Astrocyte of the spinal cord (primary cell): ENCODE measurements at regions not wholly inside any gene's neighbourhood (a gene's known extent, or its start where the extent isn't known, plus 50 kb on each side); places are given as distances from the start of the nearest gene placed in this dataset.
"Not testable (repeated sequence)": the region's sequence is repeated elsewhere in the genome, so short reads cannot be mapped to it uniquely, and the experiment has no call there.

Source experiments
- DNase-seq: peaks from one replicate; pipeline ENCODE4 v3.0.0; 2011; ENCODE audit warnings: low read depth, low spot score
- H3K4me3 ChIP-seq: 2 replicates; pipeline ENCODE4 v1.5.1; 2011; ENCODE audit warnings: low read depth, mild to moderate bottlenecking, low read length, moderate library complexity
- in situ Hi-C: cut with HindIII; loops from 2 replicates; pipeline ENCODE4 v1.10.0; 2017; ENCODE audit warnings: low sequenced_read_pairs
- TF ChIP-seq, protein P1 (sequence below): IDR thresholded peaks from 2 replicates; pipeline ENCODE4 v1.5.1; 2012; ENCODE audit warnings: low read depth, mild to moderate bottlenecking, low read length, inconsistent platforms

DNA sequence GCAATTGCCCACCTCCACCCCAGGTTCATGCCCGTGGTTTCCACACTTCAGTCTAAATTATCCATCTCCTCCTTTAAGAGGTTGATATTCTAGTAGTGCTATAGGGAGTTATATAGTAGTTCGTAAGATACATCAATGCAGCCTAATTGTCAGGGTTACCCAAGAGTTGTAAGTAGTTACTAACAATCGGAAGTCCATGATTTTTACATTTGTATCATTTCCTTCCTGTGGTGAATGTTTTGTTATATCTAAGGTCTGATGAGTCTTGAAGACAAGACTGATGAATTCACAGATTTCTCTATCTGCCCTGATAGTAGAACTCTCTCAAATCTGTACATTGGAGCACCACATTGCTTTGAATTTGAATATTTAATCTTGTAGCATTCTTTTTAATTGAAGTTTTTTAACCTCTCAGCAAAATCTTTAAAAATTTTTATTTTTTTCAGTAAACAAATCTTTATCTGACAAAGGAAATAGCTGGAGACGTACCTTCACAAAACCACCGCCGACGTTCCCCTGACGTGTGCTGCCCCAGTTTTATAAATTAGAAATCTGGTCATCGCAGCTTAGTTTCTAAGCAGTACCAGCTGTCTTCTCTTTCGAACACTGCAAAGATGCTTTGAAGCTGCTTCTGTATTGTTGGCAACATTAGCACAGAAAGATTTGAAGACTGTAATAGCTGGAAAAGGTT lies 264.5 kb downstream of the SOCS6 start:
- no peak overlapping the region for H3K4me3 ChIP-seq
- in situ Hi-C loops, result no loop called here
- DNase-seq, result no peak
- TF ChIP-seq, protein P1, sequence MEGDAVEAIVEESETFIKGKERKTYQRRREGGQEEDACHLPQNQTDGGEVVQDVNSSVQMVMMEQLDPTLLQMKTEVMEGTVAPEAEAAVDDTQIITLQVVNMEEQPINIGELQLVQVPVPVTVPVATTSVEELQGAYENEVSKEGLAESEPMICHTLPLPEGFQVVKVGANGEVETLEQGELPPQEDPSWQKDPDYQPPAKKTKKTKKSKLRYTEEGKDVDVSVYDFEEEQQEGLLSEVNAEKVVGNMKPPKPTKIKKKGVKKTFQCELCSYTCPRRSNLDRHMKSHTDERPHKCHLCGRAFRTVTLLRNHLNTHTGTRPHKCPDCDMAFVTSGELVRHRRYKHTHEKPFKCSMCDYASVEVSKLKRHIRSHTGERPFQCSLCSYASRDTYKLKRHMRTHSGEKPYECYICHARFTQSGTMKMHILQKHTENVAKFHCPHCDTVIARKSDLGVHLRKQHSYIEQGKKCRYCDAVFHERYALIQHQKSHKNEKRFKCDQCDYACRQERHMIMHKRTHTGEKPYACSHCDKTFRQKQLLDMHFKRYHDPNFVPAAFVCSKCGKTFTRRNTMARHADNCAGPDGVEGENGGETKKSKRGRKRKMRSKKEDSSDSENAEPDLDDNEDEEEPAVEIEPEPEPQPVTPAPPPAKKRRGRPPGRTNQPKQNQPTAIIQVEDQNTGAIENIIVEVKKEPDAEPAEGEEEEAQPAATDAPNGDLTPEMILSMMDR, result no peak

DNA sequence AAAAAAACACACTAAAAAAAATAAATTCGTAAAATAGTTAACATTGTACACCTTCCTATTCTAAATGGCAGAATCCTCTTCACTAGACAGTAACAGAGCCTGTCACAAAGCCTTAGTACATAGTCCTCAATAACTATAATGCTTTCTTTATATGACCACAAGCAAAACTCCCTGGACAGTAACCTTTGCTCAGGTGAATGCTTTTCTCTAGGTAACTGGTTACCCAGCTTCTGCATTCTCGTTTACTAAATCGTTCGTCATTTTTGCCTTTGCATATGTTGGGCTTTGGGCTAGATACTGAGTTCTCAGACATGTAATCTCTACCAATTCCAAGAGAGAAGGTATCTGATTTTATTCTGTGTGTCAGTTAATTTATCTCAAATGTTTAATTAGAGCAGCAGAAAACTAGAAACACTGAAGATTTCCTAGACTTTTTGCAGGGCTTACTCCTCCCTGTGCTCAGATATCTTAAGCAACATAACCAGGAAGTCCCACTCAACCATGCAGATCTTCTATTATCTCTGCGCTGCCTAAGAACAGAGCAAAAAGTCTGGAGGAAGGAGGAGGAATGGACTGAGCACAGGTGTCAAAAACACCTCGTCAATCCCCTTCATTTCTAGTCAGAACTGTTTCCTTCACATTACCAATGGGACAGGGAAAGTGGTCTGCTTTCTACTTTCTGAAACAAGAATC lies 247.7 kb downstream of the SOCS6 start:
- TF ChIP-seq, protein P1, result no peak
- in situ Hi-C loops, result no loop called here
- DNase-seq, result no peak

DNA sequence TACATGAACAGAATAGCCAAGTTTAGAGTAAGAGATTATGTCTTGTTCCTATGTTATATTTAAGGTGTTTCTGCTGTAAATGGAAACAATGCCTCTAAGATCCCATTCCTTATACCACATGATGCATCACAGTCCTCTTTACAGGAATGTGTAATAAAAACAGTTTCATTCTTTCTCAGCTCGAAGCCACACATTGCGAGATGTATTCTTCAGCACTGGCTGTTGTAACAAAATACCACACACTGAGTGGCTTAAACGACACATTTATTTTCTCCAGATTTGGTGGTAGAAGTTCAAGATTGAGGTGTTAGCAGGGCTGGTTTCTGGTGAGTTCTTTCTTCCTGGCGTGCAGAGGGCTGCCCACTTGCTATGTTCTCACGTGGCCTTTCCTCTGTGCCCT lies 246.2 kb downstream of the SOCS6 start:
- TF ChIP-seq, protein P1, result no peak
- in situ Hi-C loops, result no loop called here
- H3K4me3 ChIP-seq, result no peak overlapping the region
- DNase-seq, result no peak

More for the DNA sequence above, 247.7 kb downstream of the SOCS6 start:
- H3K4me3 ChIP-seq, result no peak overlapping the region

DNA sequence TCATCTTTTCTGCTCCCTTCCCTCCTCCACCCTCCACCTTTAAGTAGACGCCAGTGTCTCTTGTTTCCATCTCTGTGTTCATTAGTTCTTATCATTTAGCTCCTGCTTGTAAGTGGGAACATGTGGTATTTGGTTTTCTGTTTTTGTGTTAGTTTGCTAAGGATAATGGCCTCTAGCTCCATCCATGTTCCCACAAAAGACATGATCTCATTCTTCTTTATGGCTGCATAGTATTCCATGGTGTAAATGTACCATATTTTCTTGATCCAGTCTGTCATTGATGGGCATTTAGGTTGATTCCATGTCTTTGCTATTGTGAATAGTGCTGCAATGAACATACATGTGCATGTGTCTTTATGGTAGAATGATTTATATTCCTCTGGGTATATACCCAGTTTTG lies 236.5 kb downstream of the SOCS6 start:
- DNase-seq, H3K4me3 ChIP-seq, in situ Hi-C loops: not testable (repeated sequence)

DNA sequence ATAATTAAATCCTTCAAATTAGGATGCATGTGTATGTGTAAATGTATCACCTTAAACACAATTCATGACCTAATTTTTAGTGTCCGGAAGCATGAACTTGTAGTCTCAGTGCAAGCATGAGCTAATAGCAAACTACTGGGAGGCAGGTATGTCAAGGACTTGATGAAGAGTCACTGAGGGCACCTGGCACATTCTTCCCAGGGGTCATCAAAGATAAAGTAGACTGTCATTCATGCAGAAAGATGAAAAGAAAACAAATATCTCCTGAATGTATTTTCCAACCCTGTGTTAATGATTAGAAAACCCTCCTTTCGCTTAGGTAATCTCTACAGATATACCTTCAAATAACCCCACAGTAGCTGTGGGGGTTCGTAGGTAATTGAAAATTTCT lies 234.9 kb downstream of the SOCS6 start:
- TF ChIP-seq, protein P1, result no peak

DNA sequence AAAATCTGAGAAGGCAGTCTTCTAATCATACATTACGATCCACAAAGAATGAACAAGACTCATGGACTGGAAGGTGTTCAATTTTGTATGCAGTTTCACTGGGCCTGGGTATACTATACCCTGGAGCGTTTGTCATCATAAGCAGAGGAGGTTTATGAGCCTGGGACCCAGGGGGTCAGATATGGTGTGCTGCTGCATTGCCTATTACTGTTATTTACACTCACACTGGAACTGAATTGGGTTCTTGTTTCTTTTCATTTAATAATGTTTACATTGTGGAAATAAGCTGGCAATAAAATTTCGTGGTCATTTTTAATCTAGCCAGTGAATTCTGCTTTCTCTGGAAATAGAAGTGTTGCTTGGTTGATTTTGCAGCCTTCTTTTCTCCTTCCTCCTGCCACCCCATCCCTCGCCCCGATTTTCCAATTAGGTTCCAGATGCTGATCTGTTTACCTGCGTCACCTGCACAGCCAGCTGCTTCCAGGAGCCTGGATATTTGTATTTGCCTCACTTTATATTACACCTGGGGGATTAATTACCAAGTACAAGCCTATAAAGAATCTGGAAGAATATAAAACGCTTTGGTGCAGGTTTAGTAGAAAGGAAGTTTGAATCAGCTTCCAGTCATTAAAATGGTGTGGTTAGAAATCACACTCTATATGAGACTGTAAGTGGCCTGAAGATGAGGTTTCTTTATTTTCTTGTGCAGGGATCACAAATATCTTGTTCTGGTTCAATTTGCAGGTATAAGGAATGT lies 234.4 kb downstream of the SOCS6 start:
- TF ChIP-seq, protein P1, result no peak
- DNase-seq, result no peak
- in situ Hi-C loops, result no loop called here
- H3K4me3 ChIP-seq, result no peak overlapping the region

More for the DNA sequence above, 234.9 kb downstream of the SOCS6 start:
- no peak for DNase-seq
- no peak overlapping the region for H3K4me3 ChIP-seq
- in situ Hi-C loops, result no loop called here
